ENCODE measurements at regions not wholly inside any gene's neighbourhood (a gene's known extent, or its start where the extent isn't known, plus 50 kb on each side); places are given as distances from the start of the nearest gene placed in this dataset.

GRCh38 chr20:62543470-62544302 is 67.9 kb upstream of the GATA5 start:
- ChIA-PET CTCF (no interaction called here), POLR2A (no interaction called here)
- TF ChIP-seq CTCF (IDR thresholded peaks at IDR 0.05; ENCODE audit: insufficient read depth, low read length, missing control alignments) = no peak
- DNase-seq (ENCODE audit: low read depth, low spot score) = no peak
- no peak overlapping the region for H3K4me3 ChIP-seq (ENCODE audit: low read depth, low read length)

GRCh38 chr20:62544505-62545055 is 68.8 kb upstream of the GATA5 start:
- no peak for DNase-seq (ENCODE audit: low read depth, low spot score)
- no peak overlapping the region for H3K4me3 ChIP-seq (ENCODE audit: low read depth, low read length)
- no peak for TF ChIP-seq CTCF (IDR thresholded peaks at IDR 0.05; ENCODE audit: insufficient read depth, low read length, missing control alignments)
- POLR2A ChIA-PET = no interaction called here
- CTCF ChIA-PET = no interaction called here

GRCh38 chr20:62545271-62545670 is 69.5 kb upstream of the GATA5 start:
- DNase-seq (ENCODE audit: low read depth, low spot score) = no peak
- CTCF ChIA-PET = no interaction called here
- POLR2A ChIA-PET = no interaction called here
- TF ChIP-seq CTCF (IDR thresholded peaks at IDR 0.05; ENCODE audit: insufficient read depth, low read length, missing control alignments) = no peak
- no peak overlapping the region for H3K4me3 ChIP-seq (ENCODE audit: low read depth, low read length)

GRCh38 chr20:62545901-62546525 is 70.2 kb upstream of the GATA5 start:
- no peak for DNase-seq (ENCODE audit: low read depth, low spot score)
- POLR2A ChIA-PET = no interaction called here
- H3K4me3 ChIP-seq (ENCODE audit: low read depth, low read length) = no peak overlapping the region
- TF ChIP-seq CTCF (IDR thresholded peaks at IDR 0.05; ENCODE audit: insufficient read depth, low read length, missing control alignments) = no peak
- CTCF ChIA-PET = no interaction called here

GRCh38 chr20:62546606-62547005 is 70.8 kb upstream of the GATA5 start:
- no peak overlapping the region for H3K4me3 ChIP-seq (ENCODE audit: low read depth, low read length)
- TF ChIP-seq CTCF (IDR thresholded peaks at IDR 0.05; ENCODE audit: insufficient read depth, low read length, missing control alignments) = no peak
- ChIA-PET POLR2A (no interaction called here), CTCF (no interaction called here)
- DNase-seq (ENCODE audit: low read depth, low spot score) = no peak

- CTCF ChIA-PET = no interaction called here
- no peak for TF ChIP-seq CTCF (IDR thresholded peaks at IDR 0.05; ENCODE audit: insufficient read depth, low read length, missing control alignments)
- no peak for DNase-seq (ENCODE audit: low read depth, low spot score)
- H3K4me3 ChIP-seq (ENCODE audit: low read depth, low read length) = no peak overlapping the region
- POLR2A ChIA-PET = no interaction called here
Observed at GRCh38 chr20:62547364-62547763, 71.6 kb upstream of the GATA5 start.

Measured in AG04449 (cell line).